A673 (cell line): ENCODE measurements at regions not wholly inside any gene's neighbourhood (a gene's known extent, or its start where the extent isn't known, plus 50 kb on each side); places are given as distances from the start of the nearest gene placed in this dataset.

ENCODE experiments used
- BruUV-seq: library from RNA; stranded (reverse); fragments of 400-500 nt; replicated peaks from 2 replicates; lab custom pipeline; 2021; lab: Mats Ljungman, UMichigan
- CTCF ChIA-PET: fragments of 300-600 bp; sonication (Branson Sonifier 250); formaldehyde crosslinking; loops from one replicate; lab custom pipeline; 2022; ENCODE audit warnings: antibody characterized with exemption; lab: Charles Lee
- POLR2A ChIA-PET: fragments of 300-600 bp; sonication (Branson Sonifier 250); formaldehyde crosslinking; loops from one replicate; lab custom pipeline; 2022; ENCODE audit warnings: antibody characterized with exemption; ENCODE audit not compliant: low non-redundant PET; lab: Charles Lee
- DNase-seq: peaks from one replicate; pipeline ENCODE4 v3.0.0-alpha.2; 2015; ENCODE audit warnings: low spot score
- H3K27ac ChIP-seq: fragments of 200-600 bp; sonication (generic); 2 replicates; pipeline ENCODE4 v1.5.1; 2016; ENCODE audit warnings: mixed run types, low read depth, mild to moderate bottlenecking, mixed read lengths, antibody characterized with exemption, low read length; ENCODE audit not compliant: poor library complexity, severe bottlenecking
- H3K27me3 ChIP-seq: fragments of 200-600 bp; sonication (generic); replicated peaks from 2 replicates; pipeline ENCODE4 v1.6.1; 2017; ENCODE audit warnings: mixed run types, low read depth, mild to moderate bottlenecking, mixed read lengths, antibody characterized with exemption, low read length; ENCODE audit not compliant: insufficient read depth, poor library complexity
- H3K36me3 ChIP-seq: fragments of 200-600 bp; sonication (generic); 2 replicates; pipeline ENCODE4 v1.6.1; 2016; ENCODE audit warnings: mixed run types, mild to moderate bottlenecking, mixed read lengths, antibody characterized with exemption, low read length; ENCODE audit not compliant: insufficient read depth, poor library complexity, severe bottlenecking
- H3K4me1 ChIP-seq: fragments of 200-600 bp; sonication (generic); 2 replicates; pipeline ENCODE4 v1.6.1; 2017; ENCODE audit warnings: mixed run types, mild to moderate bottlenecking, mixed read lengths, antibody characterized with exemption, low read length; ENCODE audit not compliant: insufficient read depth, poor library complexity, severe bottlenecking
- H3K4me3 ChIP-seq: fragments of 200-600 bp; sonication (generic); 2 replicates; pipeline ENCODE4 v1.5.1; 2016; ENCODE audit warnings: low read depth, mixed run types, mild to moderate bottlenecking, mixed read lengths, low read length; ENCODE audit not compliant: poor library complexity, severe bottlenecking
- H3K9me3 ChIP-seq: fragments of 200-600 bp; sonication (generic); 2 replicates; pipeline ENCODE4 v1.6.1; 2016; ENCODE audit warnings: mixed run types, low read depth, mild to moderate bottlenecking, mixed read lengths, antibody characterized with exemption, low read length; ENCODE audit not compliant: poor library complexity, severe bottlenecking
- EZH2 ChIP-seq: fragments of 200-600 bp; sonication (generic); IDR thresholded peaks from 2 replicates; pipeline ENCODE4 v1.6.1; 2017; ENCODE audit warnings: borderline replicate concordance, low read depth, mild to moderate bottlenecking, mixed read lengths, antibody characterized with exemption, low read length; ENCODE audit not compliant: poor library complexity, severe bottlenecking
- intact Hi-C: fragments of 100-400 bp; cut with micrococcal nuclease; formaldehyde crosslinking; loops from one replicate; pipeline ENCODE4 v1.10.0; 2022; ENCODE audit not compliant: unreplicated experiment
- TF ChIP-seq, protein P1 (sequence below): fragments of 300-800, 200-600 bp; sonication (generic); conservative IDR thresholded peaks from 2 replicates; pipeline ENCODE4 v1.5.1; 2017; ENCODE audit warnings: low read depth, mild to moderate bottlenecking, antibody characterized with exemption, low read length, moderate library complexity, mixed read lengths

DNA sequence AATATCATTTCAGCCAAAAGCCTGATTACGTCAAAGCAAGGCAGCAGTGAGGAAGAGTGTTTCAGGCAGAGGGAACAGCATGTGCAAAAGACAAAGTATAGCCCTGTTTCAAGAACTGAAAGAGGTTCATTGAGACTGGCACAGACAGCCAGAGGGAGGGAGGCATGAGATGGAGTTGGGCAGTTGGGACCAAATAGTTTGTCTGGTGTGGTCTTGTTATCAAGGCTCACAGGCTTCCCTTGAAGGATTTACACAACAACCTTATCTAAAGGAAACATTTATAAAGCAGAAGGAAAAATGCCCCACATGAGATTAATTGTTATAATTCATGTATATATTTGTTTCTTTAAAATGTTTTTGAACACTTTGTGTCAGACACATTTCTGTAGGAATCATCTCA, 253.3 kb downstream of the DMAC1 start:
- Histone ChIP-seq H3K36me3 (no peaks in the 10 kb centered on the region), H3K4me3 (no peak overlapping the region), H3K27ac (no peak overlapping the region), H3K27me3 (peaks cover 8% of the 10 kb centered on the region), H3K9me3 (no peaks in the 10 kb centered on the region), H3K4me1 (no peaks in the 10 kb centered on the region)
- BruUV-seq, result no TSS peak
- no peak for DNase-seq
- TF ChIP-seq, protein P1, sequence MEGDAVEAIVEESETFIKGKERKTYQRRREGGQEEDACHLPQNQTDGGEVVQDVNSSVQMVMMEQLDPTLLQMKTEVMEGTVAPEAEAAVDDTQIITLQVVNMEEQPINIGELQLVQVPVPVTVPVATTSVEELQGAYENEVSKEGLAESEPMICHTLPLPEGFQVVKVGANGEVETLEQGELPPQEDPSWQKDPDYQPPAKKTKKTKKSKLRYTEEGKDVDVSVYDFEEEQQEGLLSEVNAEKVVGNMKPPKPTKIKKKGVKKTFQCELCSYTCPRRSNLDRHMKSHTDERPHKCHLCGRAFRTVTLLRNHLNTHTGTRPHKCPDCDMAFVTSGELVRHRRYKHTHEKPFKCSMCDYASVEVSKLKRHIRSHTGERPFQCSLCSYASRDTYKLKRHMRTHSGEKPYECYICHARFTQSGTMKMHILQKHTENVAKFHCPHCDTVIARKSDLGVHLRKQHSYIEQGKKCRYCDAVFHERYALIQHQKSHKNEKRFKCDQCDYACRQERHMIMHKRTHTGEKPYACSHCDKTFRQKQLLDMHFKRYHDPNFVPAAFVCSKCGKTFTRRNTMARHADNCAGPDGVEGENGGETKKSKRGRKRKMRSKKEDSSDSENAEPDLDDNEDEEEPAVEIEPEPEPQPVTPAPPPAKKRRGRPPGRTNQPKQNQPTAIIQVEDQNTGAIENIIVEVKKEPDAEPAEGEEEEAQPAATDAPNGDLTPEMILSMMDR, result no peak
- no peak for TF ChIP-seq EZH2
- ChIA-PET POLR2A (no interaction called here), CTCF (no interaction called here)
- intact Hi-C loops, result no loop called here

DNA sequence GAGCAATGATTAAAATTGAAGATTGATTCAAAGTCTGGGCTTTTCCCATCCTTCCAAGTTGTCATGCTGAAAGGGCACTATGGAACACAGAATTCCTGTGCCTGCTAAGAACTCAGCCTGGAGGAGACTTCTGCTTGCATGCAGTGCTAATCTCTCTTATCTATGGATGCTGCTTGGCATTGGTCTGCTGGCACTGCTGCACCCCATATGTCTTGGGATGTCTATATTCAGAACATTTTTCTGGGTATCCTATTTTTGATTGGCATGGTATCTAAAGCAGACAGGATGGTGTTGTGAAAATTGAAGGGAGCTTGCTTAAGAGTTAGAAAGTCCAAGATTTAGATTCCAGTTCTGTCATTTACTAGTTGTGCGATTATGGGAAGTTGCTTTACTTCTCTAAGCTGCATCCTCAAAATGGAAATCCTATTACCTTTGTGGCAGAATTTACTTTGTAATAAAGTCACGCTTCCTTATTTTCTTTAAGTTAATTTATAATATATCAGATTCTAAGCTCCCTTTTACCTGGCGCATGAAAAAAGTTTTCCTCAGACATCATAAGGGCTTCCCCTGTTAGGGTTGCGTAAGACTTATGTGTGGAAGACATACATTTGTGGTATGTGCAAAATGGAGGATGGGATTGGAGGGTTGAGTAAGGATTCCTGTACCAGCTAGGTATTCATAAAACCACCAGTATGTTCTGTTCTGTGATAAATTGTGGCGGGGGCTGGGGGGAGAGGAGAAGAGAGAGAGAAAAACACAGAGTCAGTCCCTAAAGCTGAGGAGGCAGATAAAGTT, 254.0 kb downstream of the DMAC1 start:
- no peaks in the 10 kb centered on the region for H3K9me3 ChIP-seq
- CTCF ChIA-PET, result no interaction called here
- H3K4me1 ChIP-seq, result no peaks in the 10 kb centered on the region
- no TSS peak for BruUV-seq
- no peak for DNase-seq
- no peak overlapping the region for H3K4me3 ChIP-seq
- H3K27ac ChIP-seq, result no peak overlapping the region
- H3K27me3 ChIP-seq, result peaks cover 8% of the 10 kb centered on the region
- intact Hi-C loops, result no loop called here
- H3K36me3 ChIP-seq, result no peaks in the 10 kb centered on the region
- TF ChIP-seq, protein P1, result no peak
- no peak for TF ChIP-seq EZH2
- POLR2A ChIA-PET, result no interaction called here

DNA sequence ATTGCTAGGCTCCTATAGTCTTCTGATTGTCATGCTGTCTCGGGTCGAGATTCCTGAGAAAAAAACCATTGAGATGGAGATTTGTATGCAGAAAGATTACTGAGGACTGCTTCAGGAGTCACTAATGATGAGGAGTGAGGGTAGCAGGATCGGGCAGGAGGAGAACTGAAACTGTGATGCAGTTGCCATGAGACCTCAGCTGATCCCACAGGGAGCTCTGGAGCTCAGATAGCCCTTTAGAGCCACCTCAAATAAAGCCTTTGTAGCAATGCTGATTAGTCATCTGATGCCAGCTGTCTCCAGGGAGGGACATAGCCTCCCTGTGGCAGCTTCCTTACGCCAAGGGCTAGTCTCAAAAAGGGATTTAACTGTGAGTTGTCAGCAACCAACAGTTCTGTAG, 256.9 kb downstream of the DMAC1 start:
- Histone ChIP-seq H3K27me3 (peaks cover 8% of the 10 kb centered on the region), H3K36me3 (no peaks in the 10 kb centered on the region), H3K9me3 (no peaks in the 10 kb centered on the region), H3K27ac (no peak overlapping the region), H3K4me3 (no peak overlapping the region), H3K4me1 (no peaks in the 10 kb centered on the region)
- no peak for TF ChIP-seq EZH2
- TF ChIP-seq, protein P1, result no peak
- intact Hi-C loops, result no loop called here
- BruUV-seq, result no TSS peak
- DNase-seq, result no peak
- ChIA-PET CTCF (no interaction called here), POLR2A (no interaction called here)
